ENCODE measurements at regions not wholly inside any gene's neighbourhood (a gene's known extent, or its start where the extent isn't known, plus 50 kb on each side); places are given as distances from the start of the nearest gene placed in this dataset.

- TF ChIP-seq CTCF (IDR thresholded peaks at IDR 0.05), result no peak
- TF ChIP-seq POLR2A (IDR thresholded peaks at IDR 0.05), result no peak
- TF ChIP-seq POLR2AphosphoS5 (IDR thresholded peaks at IDR 0.05), result no peak
- no peak for TF ChIP-seq EP300 (IDR thresholded peaks at IDR 0.05)
These were observed 153.0 kb downstream of the ICOS start for GRCh38 chr2:204089574-204089973.

Measured in stomach (tissue), 4 donors.